ENCODE measurements at regions not wholly inside any gene's neighbourhood (a gene's known extent, or its start where the extent isn't known, plus 50 kb on each side); places are given as distances from the start of the nearest gene placed in this dataset.

- TF ChIP-seq, protein P1, sequence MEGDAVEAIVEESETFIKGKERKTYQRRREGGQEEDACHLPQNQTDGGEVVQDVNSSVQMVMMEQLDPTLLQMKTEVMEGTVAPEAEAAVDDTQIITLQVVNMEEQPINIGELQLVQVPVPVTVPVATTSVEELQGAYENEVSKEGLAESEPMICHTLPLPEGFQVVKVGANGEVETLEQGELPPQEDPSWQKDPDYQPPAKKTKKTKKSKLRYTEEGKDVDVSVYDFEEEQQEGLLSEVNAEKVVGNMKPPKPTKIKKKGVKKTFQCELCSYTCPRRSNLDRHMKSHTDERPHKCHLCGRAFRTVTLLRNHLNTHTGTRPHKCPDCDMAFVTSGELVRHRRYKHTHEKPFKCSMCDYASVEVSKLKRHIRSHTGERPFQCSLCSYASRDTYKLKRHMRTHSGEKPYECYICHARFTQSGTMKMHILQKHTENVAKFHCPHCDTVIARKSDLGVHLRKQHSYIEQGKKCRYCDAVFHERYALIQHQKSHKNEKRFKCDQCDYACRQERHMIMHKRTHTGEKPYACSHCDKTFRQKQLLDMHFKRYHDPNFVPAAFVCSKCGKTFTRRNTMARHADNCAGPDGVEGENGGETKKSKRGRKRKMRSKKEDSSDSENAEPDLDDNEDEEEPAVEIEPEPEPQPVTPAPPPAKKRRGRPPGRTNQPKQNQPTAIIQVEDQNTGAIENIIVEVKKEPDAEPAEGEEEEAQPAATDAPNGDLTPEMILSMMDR (IDR thresholded peaks at IDR 0.05), result no peak
- TF ChIP-seq POLR2A (IDR thresholded peaks at IDR 0.05), result no peak
These were observed 251.0 kb upstream of the TLE3 start for GRCh38 chr15:70348581-70349344.
